TTC549 (cell line): ENCODE measurements at regions not wholly inside any gene's neighbourhood (a gene's known extent, or its start where the extent isn't known, plus 50 kb on each side); places are given as distances from the start of the nearest gene placed in this dataset.

Experiments
- FAIRE-seq: peaks from 2 replicates; lab custom pipeline; 2012; peaks lifted over from hg19 to GRCh38; lab: Jason Lieb, UNC

DNA sequence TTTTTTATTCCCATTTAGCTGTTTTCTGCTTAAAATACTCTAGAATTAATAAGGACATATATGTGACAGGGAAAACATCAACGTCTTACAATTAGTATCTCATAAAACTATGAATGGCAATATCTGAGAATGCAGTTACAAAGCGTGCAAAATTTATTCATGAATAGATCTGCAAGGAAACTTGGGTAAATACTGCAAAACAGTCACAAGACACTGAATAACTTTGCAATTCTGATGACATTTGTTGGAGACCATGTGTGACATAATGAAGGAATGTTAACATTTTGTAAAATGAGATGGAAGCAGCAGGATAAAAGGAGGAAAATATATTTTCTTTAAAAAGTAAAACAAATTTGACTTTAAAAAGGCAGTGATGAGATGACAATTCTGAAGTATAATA, 480.9 kb upstream of the SEMA6A start:
- no peak for FAIRE-seq

GRCh38 chr5:117054911-117055310, 480.3 kb upstream of the SEMA6A start:
- no peak for FAIRE-seq

DNA sequence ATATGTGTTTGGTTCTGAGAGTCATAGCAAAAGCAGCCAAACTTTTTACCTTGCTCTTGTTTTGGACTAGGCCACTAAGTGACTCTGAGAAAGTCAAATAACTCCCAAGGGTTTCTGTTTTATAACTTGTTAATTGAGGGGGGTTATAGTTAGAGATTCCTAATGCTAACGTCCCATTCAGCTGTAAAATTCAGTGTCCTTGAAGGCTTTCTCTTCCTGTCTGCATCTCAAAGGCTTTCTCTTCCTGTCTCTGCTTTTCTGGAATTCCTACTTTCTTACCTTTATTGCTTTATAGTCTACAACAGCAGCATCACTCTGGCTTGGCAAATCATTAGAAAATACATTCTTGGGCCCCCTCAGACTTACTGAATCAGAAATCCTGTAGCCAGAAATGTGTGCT, 479.5 kb upstream of the SEMA6A start:
- FAIRE-seq, result no peak

GRCh38 chr5:117041926-117042595, 467.4 kb upstream of the SEMA6A start:
- FAIRE-seq, result no peak

GRCh38 chr5:117039035-117039434, 464.4 kb upstream of the SEMA6A start:
- FAIRE-seq, result no peak

GRCh38 chr5:117027384-117027783, 452.8 kb upstream of the SEMA6A start:
- no peak for FAIRE-seq

DNA sequence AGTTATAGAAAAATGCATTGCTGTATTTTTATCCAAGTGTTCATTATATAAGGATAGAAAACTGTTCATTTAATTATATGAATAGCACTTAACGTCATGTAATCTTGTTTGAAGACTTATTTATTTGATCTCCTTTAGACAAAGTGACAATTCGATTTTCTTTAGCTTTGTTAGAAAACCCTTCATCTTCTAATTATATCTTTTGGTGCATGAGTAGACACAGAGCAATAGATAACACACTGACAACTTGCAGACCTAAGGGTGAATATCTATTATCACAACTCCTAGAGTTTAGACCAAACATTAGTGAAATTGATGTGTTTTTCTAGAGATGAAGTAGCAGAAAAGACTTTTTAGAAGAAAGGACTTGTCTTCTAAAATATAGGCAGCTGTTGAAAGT, 446.4 kb upstream of the SEMA6A start:
- no peak for FAIRE-seq

DNA sequence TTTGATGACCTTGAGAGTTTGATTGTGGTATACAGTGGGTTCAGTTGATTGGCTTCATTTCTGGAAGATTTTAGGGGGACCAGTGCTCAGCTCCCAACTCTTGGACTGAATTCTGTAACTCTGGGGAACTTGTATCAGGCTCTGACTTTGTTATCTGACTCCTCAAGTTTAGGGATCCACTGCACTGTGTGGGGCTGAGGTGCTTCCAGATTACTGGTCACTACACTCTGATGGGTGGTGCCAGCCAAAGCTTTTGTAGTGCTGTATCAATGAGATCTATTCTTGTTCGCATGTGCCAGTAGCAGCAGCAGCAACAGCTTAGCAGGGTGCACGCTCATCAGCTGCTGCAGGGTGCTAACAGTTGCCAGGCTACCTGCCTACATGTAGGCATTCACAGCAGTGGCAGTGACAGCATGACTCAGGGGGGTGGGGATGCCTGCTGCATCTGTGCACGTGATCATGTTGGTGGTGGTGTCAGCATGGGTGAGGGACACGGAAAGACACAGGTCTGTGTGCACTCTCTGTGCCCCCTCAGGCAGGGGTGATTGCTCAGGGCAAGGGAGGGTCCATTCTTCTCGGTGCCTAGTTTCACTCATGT, 438.8 kb upstream of the SEMA6A start:
- no peak for FAIRE-seq

GRCh38 chr5:117010574-117010973, 436.0 kb upstream of the SEMA6A start:
- FAIRE-seq, result no peak

- no peak for FAIRE-seq
Observed at GRCh38 chr5:116998024-116998423, 423.4 kb upstream of the SEMA6A start.

DNA sequence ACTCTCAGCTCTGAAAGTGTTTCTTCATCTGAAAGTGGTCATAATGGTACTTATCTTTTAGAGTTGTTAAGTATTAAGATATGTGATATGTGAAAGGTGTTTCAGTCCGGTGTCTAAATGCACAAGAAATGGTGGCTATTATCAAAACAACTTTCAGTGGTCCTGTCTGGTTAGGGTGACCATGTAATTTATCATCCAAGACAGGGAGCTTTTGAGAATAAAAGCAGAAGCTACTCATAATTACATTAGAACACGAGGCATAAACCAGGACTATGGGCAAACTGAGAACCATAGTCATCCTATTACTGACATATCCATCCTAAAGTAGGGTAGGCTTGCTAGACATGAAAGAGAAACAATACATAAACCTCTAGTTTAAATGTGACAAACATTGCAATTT, 418.1 kb upstream of the SEMA6A start:
- no peak for FAIRE-seq

GRCh38 chr5:116989995-116990394, 415.4 kb upstream of the SEMA6A start:
- no peak for FAIRE-seq

- no peak for FAIRE-seq
Observed at GRCh38 chr5:116982035-116982434, 407.4 kb upstream of the SEMA6A start.

DNA sequence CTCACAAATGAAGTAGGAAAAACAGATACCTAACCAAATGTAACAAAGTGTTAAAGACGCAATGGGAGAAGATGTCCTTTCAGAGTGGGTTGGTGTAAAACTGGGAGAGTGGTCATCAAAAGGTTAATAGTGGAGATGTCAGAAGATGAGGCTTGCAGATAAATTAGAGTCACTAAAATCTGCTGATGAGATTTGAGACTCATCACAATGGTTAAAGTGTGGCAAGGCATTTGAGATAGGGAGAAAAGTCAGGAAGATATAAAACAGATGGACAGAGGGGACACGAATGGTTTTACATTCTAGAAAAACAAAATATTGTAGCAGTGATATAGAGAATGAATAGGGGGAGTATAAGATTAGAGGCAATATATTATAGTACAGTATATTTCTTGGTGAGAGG, 406.0 kb upstream of the SEMA6A start:
- no peak for FAIRE-seq

GRCh38 chr5:116976767-116977166, 402.1 kb upstream of the SEMA6A start:
- FAIRE-seq, result no peak

DNA sequence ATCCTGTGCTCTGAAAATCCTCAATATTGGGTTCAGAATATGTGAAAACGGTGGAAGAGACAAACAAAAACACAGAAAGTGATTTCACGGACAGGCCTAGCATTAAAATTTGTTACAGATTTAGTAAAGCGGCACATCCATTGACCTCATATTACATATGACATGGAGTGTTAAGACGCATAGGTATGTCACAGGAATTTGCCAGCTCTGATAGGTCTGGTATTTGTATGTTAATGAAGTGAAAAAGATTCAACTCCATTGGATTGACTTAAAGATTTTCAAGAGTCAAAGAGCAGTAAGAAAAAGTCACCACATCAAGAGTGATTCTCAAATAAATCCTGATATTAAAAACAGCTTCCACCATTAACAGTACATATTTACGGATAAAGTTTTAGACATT, 396.5 kb upstream of the SEMA6A start:
- no peak for FAIRE-seq

DNA sequence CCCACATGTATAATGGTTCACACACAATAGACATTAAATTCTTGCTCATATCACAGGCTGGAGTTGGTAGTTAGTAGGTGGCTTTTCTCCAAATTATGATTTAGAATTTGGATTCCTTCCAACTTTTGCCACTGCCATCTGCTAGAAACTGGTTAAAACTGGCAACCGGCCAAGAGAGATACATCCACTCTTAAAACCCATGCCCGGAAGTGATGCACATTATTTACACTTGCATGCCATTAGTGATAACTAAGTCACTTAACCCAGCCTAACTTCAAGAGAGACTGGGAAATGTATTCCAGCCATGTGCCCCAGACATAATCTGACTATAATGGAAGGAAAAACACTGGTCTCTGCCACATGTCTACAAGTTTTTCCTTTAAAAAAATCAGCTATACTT, 395.7 kb upstream of the SEMA6A start:
- no peak for FAIRE-seq

GRCh38 chr5:116964438-116964837, 389.8 kb upstream of the SEMA6A start:
- no peak for FAIRE-seq

DNA sequence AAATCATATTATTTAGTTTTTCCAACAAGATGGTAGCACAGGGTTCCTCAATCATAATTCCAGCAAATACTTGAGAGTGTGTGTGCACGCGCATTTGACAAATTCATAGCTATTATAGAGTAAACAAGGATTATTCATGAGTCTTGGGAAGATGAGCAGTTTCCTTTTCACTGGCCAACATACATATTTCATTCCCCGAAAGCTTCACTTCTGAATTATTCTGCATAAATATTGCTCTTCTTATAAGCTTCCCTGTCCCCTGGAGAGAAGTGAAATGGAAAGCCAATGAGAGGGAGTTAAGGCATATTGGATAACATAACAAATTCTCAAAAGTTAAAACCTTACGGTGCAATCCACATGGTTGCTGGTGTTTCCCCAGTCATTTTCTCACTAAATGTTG, 386.4 kb upstream of the SEMA6A start:
- FAIRE-seq, result no peak

- no peak for FAIRE-seq
Observed at GRCh38 chr5:116959843-116960242, 385.2 kb upstream of the SEMA6A start.

DNA sequence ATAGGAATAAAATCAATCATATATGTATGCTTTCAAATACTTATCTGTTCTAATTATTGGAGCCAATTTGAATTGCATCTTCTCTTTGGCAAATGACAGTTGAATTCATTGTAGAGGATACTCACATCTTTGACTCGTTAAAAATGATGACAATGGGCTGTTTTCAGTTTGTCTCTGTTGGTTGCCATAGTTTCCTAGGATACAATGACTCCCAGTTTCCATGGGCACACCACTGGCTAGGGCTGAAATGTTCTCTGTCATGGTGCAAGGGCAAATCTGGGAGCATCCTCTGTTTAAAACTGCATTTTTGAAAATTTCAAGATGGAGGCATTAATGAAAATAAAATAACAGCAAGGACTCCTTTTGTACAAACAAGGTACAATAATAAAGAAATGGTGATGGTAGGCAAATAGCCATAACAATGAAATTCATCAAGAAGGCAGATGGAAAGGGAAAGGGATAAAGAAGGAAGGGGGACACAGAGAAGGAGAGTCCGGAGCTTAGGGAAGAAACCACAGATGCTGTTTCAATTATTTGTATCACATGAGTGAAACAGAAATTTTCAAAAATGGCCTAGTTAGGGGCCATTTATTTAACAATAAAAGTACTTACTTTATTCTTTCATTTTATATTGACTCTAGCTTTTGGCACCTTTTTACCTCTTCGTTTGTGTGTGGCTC, 378.8 kb upstream of the SEMA6A start:
- FAIRE-seq, result no peak

DNA sequence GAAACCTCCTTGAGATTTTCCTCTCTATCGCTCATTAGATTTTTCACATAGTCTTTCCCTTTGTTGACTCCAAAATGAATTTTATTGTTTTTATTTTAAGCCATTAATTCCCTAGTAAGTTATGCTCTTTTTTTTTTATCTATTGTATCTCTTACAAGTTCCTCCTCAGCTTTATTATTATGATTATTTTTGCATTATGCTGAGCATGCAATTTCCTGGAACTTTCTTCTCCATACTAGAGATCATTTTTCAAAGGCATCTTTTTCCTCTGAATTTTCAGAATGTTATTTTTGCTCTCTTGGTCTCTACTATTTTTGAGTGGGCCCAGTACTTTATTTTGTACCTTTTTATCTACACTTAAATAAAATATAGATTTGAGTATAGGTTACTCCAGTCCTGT, 376.6 kb upstream of the SEMA6A start:
- no peak for FAIRE-seq

DNA sequence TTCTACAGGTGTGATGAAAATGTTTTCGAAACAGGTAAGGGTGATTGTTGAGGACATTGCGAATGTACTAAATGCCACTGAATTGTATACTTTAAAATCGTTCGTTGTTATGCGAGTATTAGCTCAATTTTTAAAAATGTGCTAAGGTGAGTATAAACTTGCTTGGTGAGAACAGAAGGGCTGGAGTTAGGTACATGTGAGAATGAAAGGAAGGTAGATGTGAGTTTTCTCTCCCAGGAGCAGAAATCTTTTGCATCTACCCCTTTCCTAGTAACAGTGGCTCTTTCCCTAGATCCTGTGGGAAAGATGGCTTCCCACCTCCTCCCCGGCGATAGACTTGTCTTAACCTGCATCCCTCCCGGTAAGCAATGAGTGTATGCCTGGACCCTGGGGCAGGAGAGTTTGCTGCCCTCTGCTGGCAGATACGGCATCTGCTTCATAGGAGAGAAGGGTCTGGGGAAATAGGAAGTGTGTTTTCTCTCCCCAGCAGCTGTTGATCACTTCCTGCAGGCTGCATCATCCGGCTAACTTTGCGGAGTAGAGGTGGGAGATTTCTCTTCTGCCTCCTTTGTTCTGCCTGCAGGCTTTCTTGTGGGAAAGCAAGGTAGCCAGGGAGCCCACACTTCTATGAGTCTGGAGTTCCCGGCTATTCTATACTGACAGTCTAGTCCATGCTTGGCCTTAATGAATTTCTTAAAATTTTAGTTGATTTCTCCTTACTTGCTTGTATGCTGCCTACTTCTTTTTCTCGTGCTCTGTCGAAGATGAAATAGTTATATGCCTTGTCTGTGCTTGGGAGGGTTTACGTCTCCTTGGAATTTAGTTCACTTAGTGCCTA, 373.3 kb upstream of the SEMA6A start:
- no peak for FAIRE-seq
